Mesendoderm (in vitro differentiated cells): ENCODE measurements at regions not wholly inside any gene's neighbourhood (a gene's known extent, or its start where the extent isn't known, plus 50 kb on each side); places are given as distances from the start of the nearest gene placed in this dataset.

Experiments used
- DNase-seq: peaks from one replicate; pipeline ENCODE4 v3.0.0; 2013
- H2AK5ac ChIP-seq: 2 replicates; pipeline ENCODE4 v1.6.1; 2013; ENCODE audit warnings: low read length, inconsistent platforms
- H2BK120ac ChIP-seq: 2 replicates; pipeline ENCODE4 v1.6.1; 2013; ENCODE audit warnings: low read depth, mild to moderate bottlenecking, low read length, moderate library complexity, mixed read lengths
- H2BK15ac ChIP-seq: replicated peaks from 2 replicates; pipeline ENCODE4 v1.6.1; 2013; ENCODE audit warnings: low read depth, mild to moderate bottlenecking, moderate library complexity
- H2BK5ac ChIP-seq: 2 replicates; pipeline ENCODE4 v1.6.1; 2013; ENCODE audit warnings: low read length, inconsistent platforms
- H3K18ac ChIP-seq: 2 replicates; pipeline ENCODE4 v1.6.1; 2013; ENCODE audit warnings: mild to moderate bottlenecking, low read length, mixed read lengths
- H3K23ac ChIP-seq: one replicate; pipeline ENCODE4 v1.6.1; 2013; ENCODE audit warnings: low read length
- H3K27ac ChIP-seq: 2 replicates; pipeline ENCODE4 v1.5.1; 2013; ENCODE audit warnings: low read depth, mild to moderate bottlenecking, inconsistent platforms, low read length, moderate library complexity
- H3K27me3 ChIP-seq: 2 replicates; pipeline ENCODE4 v1.6.1; 2013; ENCODE audit warnings: low read length, control low read depth, mild to moderate bottlenecking, inconsistent platforms; ENCODE audit not compliant: insufficient read depth, poor library complexity
- H3K36me3 ChIP-seq: 2 replicates; pipeline ENCODE4 v1.6.1; 2013; ENCODE audit warnings: low read length, inconsistent platforms; ENCODE audit not compliant: control insufficient read depth, insufficient read depth
- H3K4ac ChIP-seq: one replicate; pipeline ENCODE4 v1.6.1; 2013; ENCODE audit warnings: low read depth, mild to moderate bottlenecking, low read length, moderate library complexity
- H3K4me1 ChIP-seq: 2 replicates; pipeline ENCODE4 v1.6.1; 2013; ENCODE audit warnings: low read depth, low read length, inconsistent platforms; ENCODE audit not compliant: control insufficient read depth
- H3K4me2 ChIP-seq: 2 replicates; pipeline ENCODE4 v1.6.1; 2013; ENCODE audit warnings: low read length
- H3K4me3 ChIP-seq: 2 replicates; pipeline ENCODE4 v1.5.1; 2013; ENCODE audit warnings: mild to moderate bottlenecking, low read length
- H3K56ac ChIP-seq: one replicate; pipeline ENCODE4 v1.6.1; 2013; ENCODE audit warnings: low read length
- H3K79me1 ChIP-seq: 2 replicates; pipeline ENCODE4 v1.6.1; 2013; ENCODE audit warnings: low read length, inconsistent platforms
- H3K79me2 ChIP-seq: 2 replicates; pipeline ENCODE4 v1.6.1; 2013; ENCODE audit warnings: mild to moderate bottlenecking, low read length; ENCODE audit not compliant: control insufficient read depth, insufficient read depth
- H3K9ac ChIP-seq: 2 replicates; pipeline ENCODE4 v1.6.1; 2013; ENCODE audit warnings: low read length, inconsistent platforms
- H4K5ac ChIP-seq: one replicate; pipeline ENCODE4 v1.6.1; 2013; ENCODE audit warnings: low read length
- H4K8ac ChIP-seq: one replicate; pipeline ENCODE4 v1.6.1; 2013; ENCODE audit warnings: low read depth, mild to moderate bottlenecking, control low read depth, low read length, moderate library complexity
- WGBS: extraction: QIAGEN DNeasy Blood & Tissue Kit; methylation state at CpG from one replicate; pipeline ENCODE4 v1.1.7; 2013; ENCODE audit warnings: low lambda C conversion rate, missing lambda C conversion rate; ENCODE audit not compliant: insufficient coverage; ENCODE audit errors: extremely low coverage; 5-methylcytosine and 5-hydroxymethylcytosine counted together

GRCh38 chr2:226185616-226186211 is 613.9 kb downstream of the IRS1 start:
- H3K4me1 ChIP-seq = no peaks in the 10 kb centered on the region
- no peak overlapping the region for H2BK5ac ChIP-seq
- no peak overlapping the region for H3K4me2 ChIP-seq
- H4K5ac ChIP-seq = no peak overlapping the region
- H3K23ac ChIP-seq = no peak overlapping the region
- H3K4me3 ChIP-seq = no peak overlapping the region
- WGBS = no CpG with 5 or more reads among the region's 3 CpGs
- no peak overlapping the region for H3K18ac ChIP-seq
- H3K36me3 ChIP-seq = no peaks in the 10 kb centered on the region
- H2BK15ac ChIP-seq = no peak overlapping the region
- no peak overlapping the region for H3K9ac ChIP-seq
- peak; percentile 18 for DNase-seq
- H2AK5ac ChIP-seq = no peak overlapping the region
- H3K56ac ChIP-seq = no peak overlapping the region
- no peaks in the 10 kb centered on the region for H3K79me2 ChIP-seq
- H4K8ac ChIP-seq = no peak overlapping the region
- H2BK120ac ChIP-seq = no peak overlapping the region
- no peak overlapping the region for H3K4ac ChIP-seq
- no peak overlapping the region for H3K27ac ChIP-seq
- H3K79me1 ChIP-seq = no peaks in the 10 kb centered on the region
- no peaks in the 10 kb centered on the region for H3K27me3 ChIP-seq

DNA sequence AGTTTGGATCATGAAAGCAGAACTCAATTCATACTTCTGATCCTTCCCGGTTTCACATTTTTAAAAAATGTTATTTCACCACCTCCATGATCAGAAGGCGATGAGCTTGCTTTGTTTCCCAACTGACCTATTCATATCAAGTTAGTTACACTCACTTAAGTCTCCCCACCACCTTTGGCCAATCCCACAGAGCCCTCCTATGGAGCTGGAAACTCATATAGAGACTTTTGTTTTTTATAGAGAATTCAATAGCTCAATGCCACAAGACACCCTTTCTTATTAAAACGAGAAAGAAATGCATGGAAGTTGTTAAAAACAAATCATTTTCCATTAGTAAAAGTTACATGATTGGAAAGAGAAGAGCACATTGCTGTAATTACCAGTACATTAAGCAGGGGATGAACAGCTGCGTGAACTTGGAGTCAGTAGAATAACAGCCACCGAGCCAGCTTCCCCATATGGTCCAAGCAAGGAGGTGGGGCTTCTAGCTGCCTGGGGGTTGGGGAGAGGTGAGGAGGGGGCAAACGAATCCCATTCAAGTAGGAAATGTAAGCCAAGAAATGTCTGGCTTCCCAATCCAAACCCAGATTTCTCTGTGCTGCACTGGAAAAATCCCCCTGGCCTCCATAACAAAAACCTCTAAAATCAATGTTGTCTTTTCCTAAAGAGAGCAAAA is 614.5 kb downstream of the IRS1 start:
- no peaks in the 10 kb centered on the region for H3K4me1 ChIP-seq
- no peak overlapping the region for H4K5ac ChIP-seq
- no peak overlapping the region for H2BK120ac ChIP-seq
- no peaks in the 10 kb centered on the region for H3K79me1 ChIP-seq
- H3K27me3 ChIP-seq = no peaks in the 10 kb centered on the region
- no peak overlapping the region for H3K4ac ChIP-seq
- H3K18ac ChIP-seq = no peak overlapping the region
- H3K36me3 ChIP-seq = no peaks in the 10 kb centered on the region
- H4K8ac ChIP-seq = no peak overlapping the region
- H2BK5ac ChIP-seq = no peak overlapping the region
- H3K79me2 ChIP-seq = no peaks in the 10 kb centered on the region
- no CpG with 5 or more reads among the region's 6 CpGs for WGBS
- H3K4me3 ChIP-seq = no peak overlapping the region
- no peak overlapping the region for H2BK15ac ChIP-seq
- no peak overlapping the region for H3K4me2 ChIP-seq
- H3K56ac ChIP-seq = no peak overlapping the region
- no peak overlapping the region for H3K23ac ChIP-seq
- no peak for DNase-seq
- no peak overlapping the region for H3K9ac ChIP-seq
- H2AK5ac ChIP-seq = no peak overlapping the region
- no peak overlapping the region for H3K27ac ChIP-seq

- Histone ChIP-seq H3K27me3 (no peaks in the 10 kb centered on the region), H4K5ac (no peak overlapping the region), H3K9ac (no peak overlapping the region), H3K4me2 (no peak overlapping the region), H3K18ac (no peak overlapping the region), H2BK5ac (no peak overlapping the region), H3K23ac (no peak overlapping the region), H2BK15ac (no peak overlapping the region), H3K4me1 (no peaks in the 10 kb centered on the region), H3K79me1 (no peaks in the 10 kb centered on the region), H3K4me3 (no peak overlapping the region), H3K36me3 (no peaks in the 10 kb centered on the region), H4K8ac (no peak overlapping the region), H2AK5ac (no peak overlapping the region), H2BK120ac (no peak overlapping the region), H3K79me2 (no peaks in the 10 kb centered on the region), H3K27ac (no peak overlapping the region), H3K4ac (no peak overlapping the region), H3K56ac (no peak overlapping the region)
- no peak for DNase-seq
- WGBS = no CpG with 5 or more reads among the region's 2 CpGs
These were observed 615.1 kb downstream of the IRS1 start for GRCh38 chr2:226184540-226184939.

- H3K9ac ChIP-seq = no peak overlapping the region
- no peak overlapping the region for H2BK15ac ChIP-seq
- H3K4me1 ChIP-seq = no peaks in the 10 kb centered on the region
- H3K79me2 ChIP-seq = no peaks in the 10 kb centered on the region
- H4K5ac ChIP-seq = no peak overlapping the region
- H3K4me3 ChIP-seq = no peak overlapping the region
- H3K18ac ChIP-seq = no peak overlapping the region
- no peak for DNase-seq
- no peak overlapping the region for H3K56ac ChIP-seq
- no peak overlapping the region for H2BK5ac ChIP-seq
- no peak overlapping the region for H4K8ac ChIP-seq
- H3K23ac ChIP-seq = no peak overlapping the region
- no peak overlapping the region for H3K4me2 ChIP-seq
- no peak overlapping the region for H2AK5ac ChIP-seq
- no peaks in the 10 kb centered on the region for H3K36me3 ChIP-seq
- H3K4ac ChIP-seq = no peak overlapping the region
- no peak overlapping the region for H2BK120ac ChIP-seq
- H3K27me3 ChIP-seq = no peaks in the 10 kb centered on the region
- H3K79me1 ChIP-seq = no peaks in the 10 kb centered on the region
- H3K27ac ChIP-seq = no peak overlapping the region
- WGBS = no CpG with 5 or more reads among the region's 3 CpGs
These were observed 616.1 kb downstream of the IRS1 start for GRCh38 chr2:226183550-226183949.

DNA sequence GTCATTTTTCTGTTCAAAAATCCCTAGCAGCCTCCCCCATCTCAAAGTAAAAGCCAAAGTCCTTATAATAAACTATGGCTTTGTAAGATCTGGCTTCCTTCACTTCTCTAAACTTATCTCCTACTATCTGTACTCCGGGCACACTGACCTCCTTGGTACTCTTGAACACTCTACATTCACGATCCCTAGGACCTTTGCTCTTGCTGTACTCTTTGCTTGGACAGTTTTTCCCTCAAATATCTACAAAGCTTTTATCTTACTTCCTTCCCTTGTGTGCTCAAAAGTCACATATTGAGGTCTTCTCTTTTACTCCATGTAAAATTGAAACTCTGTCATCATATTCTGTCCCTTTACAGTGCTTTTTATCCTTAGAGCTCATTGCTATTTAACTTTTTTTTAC is 616.6 kb downstream of the IRS1 start:
- Histone ChIP-seq H2BK15ac (no peak overlapping the region), H3K79me2 (no peaks in the 10 kb centered on the region), H3K4me1 (no peaks in the 10 kb centered on the region), H3K79me1 (no peaks in the 10 kb centered on the region), H3K27ac (no peak overlapping the region), H3K4ac (no peak overlapping the region), H3K9ac (no peak overlapping the region), H3K27me3 (no peaks in the 10 kb centered on the region), H3K4me3 (no peak overlapping the region), H3K36me3 (no peaks in the 10 kb centered on the region), H2BK5ac (no peak overlapping the region), H3K23ac (no peak overlapping the region), H3K4me2 (no peak overlapping the region), H3K18ac (no peak overlapping the region), H4K8ac (no peak overlapping the region), H4K5ac (no peak overlapping the region), H2AK5ac (no peak overlapping the region), H2BK120ac (no peak overlapping the region), H3K56ac (no peak overlapping the region)
- no CpG with 5 or more reads among the region's 2 CpGs for WGBS
- DNase-seq = no peak

- H3K56ac ChIP-seq = no peak overlapping the region
- no peak overlapping the region for H3K27ac ChIP-seq
- no peak overlapping the region for H2BK120ac ChIP-seq
- H2BK5ac ChIP-seq = no peak overlapping the region
- DNase-seq = no peak
- no peak overlapping the region for H2AK5ac ChIP-seq
- no peaks in the 10 kb centered on the region for H3K36me3 ChIP-seq
- no peak overlapping the region for H3K4me3 ChIP-seq
- H3K4ac ChIP-seq = no peak overlapping the region
- H3K4me2 ChIP-seq = no peak overlapping the region
- no peaks in the 10 kb centered on the region for H3K79me2 ChIP-seq
- H3K9ac ChIP-seq = no peak overlapping the region
- no peak overlapping the region for H3K23ac ChIP-seq
- no peaks in the 10 kb centered on the region for H3K4me1 ChIP-seq
- H3K79me1 ChIP-seq = no peaks in the 10 kb centered on the region
- no peak overlapping the region for H4K8ac ChIP-seq
- no peak overlapping the region for H2BK15ac ChIP-seq
- no peak overlapping the region for H3K18ac ChIP-seq
- H4K5ac ChIP-seq = no peak overlapping the region
- no peaks in the 10 kb centered on the region for H3K27me3 ChIP-seq
These were observed 617.7 kb downstream of the IRS1 start for GRCh38 chr2:226181909-226182308.
